ENCODE measurements at regions not wholly inside any gene's neighbourhood (a gene's known extent, or its start where the extent isn't known, plus 50 kb on each side); places are given as distances from the start of the nearest gene placed in this dataset.

GRCh38 chr21:17003258-17003615 lies 509.6 kb upstream of the CXADR start:
- Mint-ChIP-seq H3K4me3 (no peak overlapping the region), H3K4me1 (ENCODE audit: low read depth) (peaks cover 10% of the 10 kb centered on the region), H3K9me3 (peaks cover 4% of the 10 kb centered on the region), H3K27ac (no peak overlapping the region), H3K27me3 (ENCODE audit: low read depth) (no peaks in the 10 kb centered on the region), H3K36me3 (ENCODE audit: low read depth) (no peaks in the 10 kb centered on the region)
- CTCF ChIA-PET: interaction anchor here (0.6 kb wide), 1 partner anchor 1004 kb away, joined by 3 read pairs; no protein-coding TSS in a partner anchor
- DNase-seq: no peak
- intact Hi-C loops (cut with micrococcal nuclease): loop anchor here (5.0 kb wide), 1 partner anchor 779 kb away; no protein-coding TSS in a partner anchor

GRCh38 chr21:17003763-17004373 lies 509.0 kb upstream of the CXADR start:
- CTCF ChIA-PET: no interaction called here
- DNase-seq: no peak
- no peak overlapping the region for H3K4me3 Mint-ChIP-seq
- H3K4me1 Mint-ChIP-seq (ENCODE audit: low read depth): peaks cover 10% of the 10 kb centered on the region
- no peaks in the 10 kb centered on the region for H3K27me3 Mint-ChIP-seq (ENCODE audit: low read depth)
- peaks cover 4% of the 10 kb centered on the region for H3K9me3 Mint-ChIP-seq
- H3K36me3 Mint-ChIP-seq (ENCODE audit: low read depth): no peaks in the 10 kb centered on the region
- intact Hi-C loops (cut with micrococcal nuclease): loop anchor here (5.0 kb wide), 1 partner anchor 778 kb away; no protein-coding TSS in a partner anchor
- H3K27ac Mint-ChIP-seq: no peak overlapping the region

- H3K27ac Mint-ChIP-seq: no peak overlapping the region
- intact Hi-C loops (cut with micrococcal nuclease): no loop called here
- no peak overlapping the region for H3K4me3 Mint-ChIP-seq
- H3K4me1 Mint-ChIP-seq (ENCODE audit: low read depth): no peaks in the 10 kb centered on the region
- no peaks in the 10 kb centered on the region for H3K27me3 Mint-ChIP-seq (ENCODE audit: low read depth)
- H3K36me3 Mint-ChIP-seq (ENCODE audit: low read depth): no peaks in the 10 kb centered on the region
- CTCF ChIA-PET: no interaction called here
- peaks cover 3% of the 10 kb centered on the region for H3K9me3 Mint-ChIP-seq
- DNase-seq: no peak
Measured at GRCh38 chr21:17032141-17032655, 480.6 kb upstream of the CXADR start.

- CTCF ChIA-PET: no interaction called here
- H3K27ac Mint-ChIP-seq: no peak overlapping the region
- no peak for DNase-seq
Measured at GRCh38 chr21:17044696-17045095, 468.1 kb upstream of the CXADR start.

GRCh38 chr21:17045214-17045853 lies 467.5 kb upstream of the CXADR start:
- H3K4me1 Mint-ChIP-seq (ENCODE audit: low read depth): no peaks in the 10 kb centered on the region
- peaks cover 1% of the 10 kb centered on the region for H3K9me3 Mint-ChIP-seq
- no peaks in the 10 kb centered on the region for H3K27me3 Mint-ChIP-seq (ENCODE audit: low read depth)
- no peak for DNase-seq
- H3K4me3 Mint-ChIP-seq: no peak overlapping the region
- no peak overlapping the region for H3K27ac Mint-ChIP-seq
- CTCF ChIA-PET: no interaction called here
- no peaks in the 10 kb centered on the region for H3K36me3 Mint-ChIP-seq (ENCODE audit: low read depth)
- intact Hi-C loops (cut with micrococcal nuclease): loop anchor here (5.0 kb wide), 1 partner anchor 1153 kb away; no protein-coding TSS in a partner anchor

More at GRCh38 chr21:17044696-17045095, 468.1 kb upstream of the CXADR start:
- no peaks in the 10 kb centered on the region for H3K4me1 Mint-ChIP-seq (ENCODE audit: low read depth)
- no peak overlapping the region for H3K4me3 Mint-ChIP-seq
- no peaks in the 10 kb centered on the region for H3K36me3 Mint-ChIP-seq (ENCODE audit: low read depth)
- H3K9me3 Mint-ChIP-seq: peaks cover 3% of the 10 kb centered on the region
- intact Hi-C loops (cut with micrococcal nuclease): loop anchor here (5.0 kb wide), 1 partner anchor 1152 kb away; no protein-coding TSS in a partner anchor
- no peaks in the 10 kb centered on the region for H3K27me3 Mint-ChIP-seq (ENCODE audit: low read depth)

GRCh38 chr21:17048974-17049373 lies 463.9 kb upstream of the CXADR start:
- CTCF ChIA-PET: no interaction called here
- H3K27ac Mint-ChIP-seq: no peak overlapping the region
- no peaks in the 10 kb centered on the region for H3K4me1 Mint-ChIP-seq (ENCODE audit: low read depth)
- no peak overlapping the region for H3K4me3 Mint-ChIP-seq
- H3K27me3 Mint-ChIP-seq (ENCODE audit: low read depth): no peaks in the 10 kb centered on the region
- no peaks in the 10 kb centered on the region for H3K36me3 Mint-ChIP-seq (ENCODE audit: low read depth)
- peaks cover 1% of the 10 kb centered on the region for H3K9me3 Mint-ChIP-seq
- DNase-seq: no peak
- intact Hi-C loops (cut with micrococcal nuclease): loop anchor here (5.0 kb wide), 1 partner anchor 1157 kb away; no protein-coding TSS in a partner anchor

- H3K27ac Mint-ChIP-seq: no peak overlapping the region
- no peaks in the 10 kb centered on the region for H3K36me3 Mint-ChIP-seq (ENCODE audit: low read depth)
- H3K9me3 Mint-ChIP-seq: peaks cover 1% of the 10 kb centered on the region
- intact Hi-C loops (cut with micrococcal nuclease): no loop called here
- no peak for DNase-seq
- H3K4me3 Mint-ChIP-seq: no peak overlapping the region
- H3K4me1 Mint-ChIP-seq (ENCODE audit: low read depth): no peaks in the 10 kb centered on the region
- H3K27me3 Mint-ChIP-seq (ENCODE audit: low read depth): no peaks in the 10 kb centered on the region
- CTCF ChIA-PET: interaction anchor here (0.7 kb wide), 1 partner anchor 181 kb away, joined by 3 read pairs; no protein-coding TSS in a partner anchor
Measured at GRCh38 chr21:17050156-17050555, 462.7 kb upstream of the CXADR start.

- DNase-seq: no peak
- H3K27me3 Mint-ChIP-seq (ENCODE audit: low read depth): no peaks in the 10 kb centered on the region
- H3K4me1 Mint-ChIP-seq (ENCODE audit: low read depth): no peaks in the 10 kb centered on the region
- CTCF ChIA-PET: no interaction called here
- H3K9me3 Mint-ChIP-seq: peaks cover 1% of the 10 kb centered on the region
- no peak overlapping the region for H3K27ac Mint-ChIP-seq
- H3K36me3 Mint-ChIP-seq (ENCODE audit: low read depth): no peaks in the 10 kb centered on the region
- intact Hi-C loops (cut with micrococcal nuclease): no loop called here
- H3K4me3 Mint-ChIP-seq: no peak overlapping the region
Measured at GRCh38 chr21:17050646-17051045, 462.2 kb upstream of the CXADR start.

- intact Hi-C loops (cut with micrococcal nuclease): no loop called here
- DNase-seq: no peak
- Mint-ChIP-seq H3K27me3 (ENCODE audit: low read depth) (no peaks in the 10 kb centered on the region), H3K4me1 (ENCODE audit: low read depth) (no peaks in the 10 kb centered on the region), H3K9me3 (no peaks in the 10 kb centered on the region), H3K4me3 (no peak overlapping the region), H3K36me3 (ENCODE audit: low read depth) (no peaks in the 10 kb centered on the region), H3K27ac (no peak overlapping the region)
- CTCF ChIA-PET: no interaction called here
Measured at GRCh38 chr21:17051054-17051453, 461.8 kb upstream of the CXADR start.

- no peak overlapping the region for H3K27ac Mint-ChIP-seq
- H3K4me1 Mint-ChIP-seq (ENCODE audit: low read depth): no peaks in the 10 kb centered on the region
- H3K27me3 Mint-ChIP-seq (ENCODE audit: low read depth): no peaks in the 10 kb centered on the region
- no peaks in the 10 kb centered on the region for H3K9me3 Mint-ChIP-seq
- no peak for DNase-seq
- intact Hi-C loops (cut with micrococcal nuclease): no loop called here
- H3K36me3 Mint-ChIP-seq (ENCODE audit: low read depth): no peaks in the 10 kb centered on the region
- CTCF ChIA-PET: no interaction called here
- no peak overlapping the region for H3K4me3 Mint-ChIP-seq
Measured at GRCh38 chr21:17053321-17053720, 459.5 kb upstream of the CXADR start.

GRCh38 chr21:17059936-17060335 lies 452.9 kb upstream of the CXADR start:
- intact Hi-C loops (cut with micrococcal nuclease): no loop called here
- Mint-ChIP-seq H3K27me3 (ENCODE audit: low read depth) (no peaks in the 10 kb centered on the region), H3K36me3 (ENCODE audit: low read depth) (no peaks in the 10 kb centered on the region), H3K4me1 (ENCODE audit: low read depth) (no peaks in the 10 kb centered on the region), H3K27ac (no peak overlapping the region), H3K9me3 (no peaks in the 10 kb centered on the region), H3K4me3 (no peak overlapping the region)
- no peak for DNase-seq
- CTCF ChIA-PET: no interaction called here

- Mint-ChIP-seq H3K27ac (no peak overlapping the region), H3K4me1 (ENCODE audit: low read depth) (no peaks in the 10 kb centered on the region), H3K4me3 (no peak overlapping the region), H3K36me3 (ENCODE audit: low read depth) (no peaks in the 10 kb centered on the region), H3K9me3 (no peaks in the 10 kb centered on the region), H3K27me3 (ENCODE audit: low read depth) (no peaks in the 10 kb centered on the region)
- intact Hi-C loops (cut with micrococcal nuclease): no loop called here
- no peak for DNase-seq
- CTCF ChIA-PET: no interaction called here
Measured at GRCh38 chr21:17066006-17066405, 446.8 kb upstream of the CXADR start.

GRCh38 chr21:17071093-17071492 lies 441.8 kb upstream of the CXADR start:
- Mint-ChIP-seq H3K4me3 (no peak overlapping the region), H3K27me3 (ENCODE audit: low read depth) (no peaks in the 10 kb centered on the region), H3K4me1 (ENCODE audit: low read depth) (no peaks in the 10 kb centered on the region), H3K9me3 (peaks cover 2% of the 10 kb centered on the region), H3K27ac (no peak overlapping the region), H3K36me3 (ENCODE audit: low read depth) (no peaks in the 10 kb centered on the region)
- CTCF ChIA-PET: no interaction called here
- intact Hi-C loops (cut with micrococcal nuclease): no loop called here
- no peak for DNase-seq
